SU-DHL-6 (cell line): ENCODE measurements at regions not wholly inside any gene's neighbourhood (a gene's known extent, or its start where the extent isn't known, plus 50 kb on each side); places are given as distances from the start of the nearest gene placed in this dataset.

Experiments
- H2AFZ ChIP-seq: fragments of 200-600 bp; sonication (generic); 2 replicates; pipeline ENCODE4 v1.6.1; 2014; ENCODE audit warnings: low read depth, mild to moderate bottlenecking, moderate library complexity, mixed read lengths, antibody characterized with exemption, low read length; ENCODE audit not compliant: severe bottlenecking
- H3F3A ChIP-seq: fragments of 200-600 bp; shearing (Covaris generic); 2 replicates; pipeline ENCODE4 v1.6.0; 2016; ENCODE audit warnings: antibody characterized with exemption, mild to moderate bottlenecking; ENCODE audit not compliant: insufficient read depth
- H3K27ac ChIP-seq: fragments of 200-600 bp; sonication (generic); 2 replicates; pipeline ENCODE4 v1.5.1; 2016; ENCODE audit warnings: low read depth, mild to moderate bottlenecking, low read length, moderate library complexity, mixed read lengths
- H3K27me3 ChIP-seq: fragments of 200-600 bp; sonication (generic), shearing (Covaris generic); 2 replicates; pipeline ENCODE4 v1.6.0; 2014; ENCODE audit warnings: mild to moderate bottlenecking, low read length
- H3K36me3 ChIP-seq: fragments of 200-600 bp; sonication (generic); 2 replicates; pipeline ENCODE4 v1.6.1; 2014; ENCODE audit warnings: mild to moderate bottlenecking, low read length, mixed read lengths
- H3K4me2 ChIP-seq: fragments of 300-600, 200-600 bp; shearing (Covaris generic), sonication (generic); 2 replicates; pipeline ENCODE4 v1.6.0; 2014; ENCODE audit warnings: low read length, low read depth, mild to moderate bottlenecking; ENCODE audit not compliant: poor library complexity, severe bottlenecking
- H3K4me3 ChIP-seq: fragments of 200-600 bp; sonication (generic); 2 replicates; pipeline ENCODE4 v1.5.1; 2014; ENCODE audit warnings: antibody characterized with exemption, low read length, mild to moderate bottlenecking, mixed read lengths; ENCODE audit not compliant: insufficient read depth, poor library complexity, severe bottlenecking
- H3K79me2 ChIP-seq: fragments of 200-600 bp; sonication (generic); 2 replicates; pipeline ENCODE4 v1.6.1; 2014; ENCODE audit warnings: mild to moderate bottlenecking, low read length, moderate library complexity; ENCODE audit not compliant: insufficient read depth
- H3K9ac ChIP-seq: fragments of 200-600 bp; sonication (generic); 2 replicates; pipeline ENCODE4 v1.7.0; 2014; ENCODE audit warnings: mild to moderate bottlenecking, low read length
- H3K9me2 ChIP-seq: fragments of 200-600 bp; sonication (generic); replicated peaks from 2 replicates; pipeline ENCODE4 v1.6.1; 2014; ENCODE audit warnings: low read length; ENCODE audit not compliant: insufficient read depth
- H3K9me3 ChIP-seq: fragments of 200-600 bp; sonication (generic); 2 replicates; pipeline ENCODE4 v1.6.1; 2014; ENCODE audit warnings: low read length, mixed read lengths; ENCODE audit not compliant: insufficient read depth
- H4K20me1 ChIP-seq: fragments of 200-600 bp; sonication (generic); 2 replicates; pipeline ENCODE4 v1.6.1; 2014; ENCODE audit warnings: low read depth, mild to moderate bottlenecking, antibody characterized with exemption, low read length, moderate library complexity, mixed read lengths
- EZH2phosphoT487 ChIP-seq: fragments of 200-600 bp; sonication (generic), shearing (Covaris generic); conservative IDR thresholded peaks from 2 replicates; pipeline ENCODE4 v1.6.1; 2018; ENCODE audit warnings: mild to moderate bottlenecking, antibody characterized with exemption, low read length, moderate library complexity, mixed read lengths
- TF ChIP-seq, protein P1 (sequence below): fragments of 200-600 bp; sonication (generic); IDR thresholded peaks from one replicate; pipeline ENCODE4 v1.5.1; 2017; ENCODE audit warnings: antibody characterized with exemption, mild to moderate bottlenecking, low read length, moderate library complexity; ENCODE audit not compliant: insufficient read depth, poor library complexity, severe bottlenecking

- no peak for TF ChIP-seq EZH2phosphoT487
- TF ChIP-seq, protein P1, sequence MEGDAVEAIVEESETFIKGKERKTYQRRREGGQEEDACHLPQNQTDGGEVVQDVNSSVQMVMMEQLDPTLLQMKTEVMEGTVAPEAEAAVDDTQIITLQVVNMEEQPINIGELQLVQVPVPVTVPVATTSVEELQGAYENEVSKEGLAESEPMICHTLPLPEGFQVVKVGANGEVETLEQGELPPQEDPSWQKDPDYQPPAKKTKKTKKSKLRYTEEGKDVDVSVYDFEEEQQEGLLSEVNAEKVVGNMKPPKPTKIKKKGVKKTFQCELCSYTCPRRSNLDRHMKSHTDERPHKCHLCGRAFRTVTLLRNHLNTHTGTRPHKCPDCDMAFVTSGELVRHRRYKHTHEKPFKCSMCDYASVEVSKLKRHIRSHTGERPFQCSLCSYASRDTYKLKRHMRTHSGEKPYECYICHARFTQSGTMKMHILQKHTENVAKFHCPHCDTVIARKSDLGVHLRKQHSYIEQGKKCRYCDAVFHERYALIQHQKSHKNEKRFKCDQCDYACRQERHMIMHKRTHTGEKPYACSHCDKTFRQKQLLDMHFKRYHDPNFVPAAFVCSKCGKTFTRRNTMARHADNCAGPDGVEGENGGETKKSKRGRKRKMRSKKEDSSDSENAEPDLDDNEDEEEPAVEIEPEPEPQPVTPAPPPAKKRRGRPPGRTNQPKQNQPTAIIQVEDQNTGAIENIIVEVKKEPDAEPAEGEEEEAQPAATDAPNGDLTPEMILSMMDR = no peak
- no peak overlapping the region for H3K4me2 ChIP-seq
- no peaks in the 10 kb centered on the region for H3K27me3 ChIP-seq
- H3K4me3 ChIP-seq = no peak overlapping the region
- H3F3A ChIP-seq = 0 out of 2 replicates have a peak, but pooled peaks cover 8% of the 10 kb centered on the region
- no peak overlapping the region for H3K9ac ChIP-seq
- no peaks in the 10 kb centered on the region for H3K79me2 ChIP-seq
- peaks cover 19% of the 10 kb centered on the region for H3K36me3 ChIP-seq
- H4K20me1 ChIP-seq = no peaks in the 10 kb centered on the region
- H2AFZ ChIP-seq = no peak overlapping the region
- H3K27ac ChIP-seq = no peak overlapping the region
- H3K9me3 ChIP-seq = no peaks in the 10 kb centered on the region
- no peaks in the 10 kb centered on the region for H3K9me2 ChIP-seq
These were observed 58.6 kb downstream of the PHETA1 start for GRCh38 chr12:111310076-111310870.

GRCh38 chr12:111309584-111309983 is 59.3 kb downstream of the PHETA1 start:
- no peaks in the 10 kb centered on the region for H3K27me3 ChIP-seq
- H3K4me3 ChIP-seq = no peak overlapping the region
- no peaks in the 10 kb centered on the region for H3K9me2 ChIP-seq
- H4K20me1 ChIP-seq = no peaks in the 10 kb centered on the region
- H3K9me3 ChIP-seq = peaks cover 5% of the 10 kb centered on the region; the same call in 1 of the 2 replicates
- no peak overlapping the region for H2AFZ ChIP-seq
- H3K79me2 ChIP-seq = no peaks in the 10 kb centered on the region
- no peak overlapping the region for H3K4me2 ChIP-seq
- H3F3A ChIP-seq = 0 out of 2 replicates have a peak, but pooled peaks cover 5% of the 10 kb centered on the region
- TF ChIP-seq, protein P1 = no peak
- no peak for TF ChIP-seq EZH2phosphoT487
- no peak overlapping the region for H3K9ac ChIP-seq
- peaks cover 19% of the 10 kb centered on the region for H3K36me3 ChIP-seq
- no peak overlapping the region for H3K27ac ChIP-seq

GRCh38 chr12:111308473-111308872 is 60.4 kb downstream of the PHETA1 start:
- TF ChIP-seq EZH2phosphoT487 = no peak
- TF ChIP-seq, protein P1 = no peak
- Histone ChIP-seq H3K9ac (no peak overlapping the region), H4K20me1 (no peaks in the 10 kb centered on the region), H3K4me3 (no peak overlapping the region), H3F3A (0 out of 2 replicates have a peak, but pooled peaks cover 5% of the 10 kb centered on the region), H3K9me2 (no peaks in the 10 kb centered on the region), H3K27me3 (no peaks in the 10 kb centered on the region), H3K27ac (no peak overlapping the region), H3K4me2 (no peak overlapping the region), H3K36me3 (peaks cover 29% of the 10 kb centered on the region), H2AFZ (no peak overlapping the region), H3K79me2 (no peaks in the 10 kb centered on the region), H3K9me3 (peaks cover 16% of the 10 kb centered on the region; the same call in 1 of the 2 replicates)
